GM11168 (cell line): ENCODE measurements at regions not wholly inside any gene's neighbourhood (a gene's known extent, or its start where the extent isn't known, plus 50 kb on each side); places are given as distances from the start of the nearest gene placed in this dataset.

Experiments used
- in situ Hi-C: fragments of 300-500 bp; cut with MboI; formaldehyde crosslinking; loops from one replicate; pipeline ENCODE4 v1.12.0; 2022; ENCODE audit warnings: low sequenced_read_pairs; ENCODE audit not compliant: unreplicated experiment

DNA sequence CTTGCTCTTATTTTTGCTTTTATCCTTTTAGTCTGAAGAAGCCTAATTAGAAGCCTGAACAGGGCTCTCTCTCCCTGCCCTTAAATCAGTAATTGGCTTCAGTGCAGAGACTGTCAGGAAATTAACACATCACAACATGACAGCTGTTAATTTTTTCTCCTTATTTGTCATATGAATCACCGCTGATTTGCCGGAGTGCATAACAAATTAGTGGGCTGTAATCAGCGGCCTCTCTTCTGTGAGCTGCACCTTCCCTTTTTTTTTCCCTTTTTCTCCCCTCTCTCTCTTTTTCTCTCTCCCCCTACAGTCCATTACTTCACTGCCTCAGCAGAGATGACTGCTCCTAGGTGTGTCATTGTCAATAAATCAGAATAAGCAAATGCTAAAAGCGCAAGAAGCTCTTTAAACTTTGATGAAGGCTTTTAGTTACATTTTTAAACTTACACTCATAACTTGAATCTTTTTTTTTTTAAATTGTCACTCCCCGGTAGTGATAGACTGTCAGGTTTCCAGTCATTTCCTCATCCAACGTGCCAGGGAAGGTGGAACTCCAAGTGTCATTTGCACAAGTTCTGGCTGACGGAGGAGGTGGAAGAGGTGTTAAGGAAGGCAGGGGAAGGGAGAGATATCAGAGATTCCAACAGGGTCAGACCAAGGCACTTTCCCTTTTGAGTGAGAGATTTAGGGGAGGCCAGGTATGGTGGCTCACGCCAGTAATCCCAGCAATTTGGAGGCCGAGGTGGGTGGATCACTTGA is 197.1 kb upstream of the TSHZ3 start:
- in situ Hi-C loops, result no loop called here

- in situ Hi-C loops, result no loop called here
Measured at GRCh38 chr19:31548941-31549340, 199.7 kb upstream of the TSHZ3 start.

DNA sequence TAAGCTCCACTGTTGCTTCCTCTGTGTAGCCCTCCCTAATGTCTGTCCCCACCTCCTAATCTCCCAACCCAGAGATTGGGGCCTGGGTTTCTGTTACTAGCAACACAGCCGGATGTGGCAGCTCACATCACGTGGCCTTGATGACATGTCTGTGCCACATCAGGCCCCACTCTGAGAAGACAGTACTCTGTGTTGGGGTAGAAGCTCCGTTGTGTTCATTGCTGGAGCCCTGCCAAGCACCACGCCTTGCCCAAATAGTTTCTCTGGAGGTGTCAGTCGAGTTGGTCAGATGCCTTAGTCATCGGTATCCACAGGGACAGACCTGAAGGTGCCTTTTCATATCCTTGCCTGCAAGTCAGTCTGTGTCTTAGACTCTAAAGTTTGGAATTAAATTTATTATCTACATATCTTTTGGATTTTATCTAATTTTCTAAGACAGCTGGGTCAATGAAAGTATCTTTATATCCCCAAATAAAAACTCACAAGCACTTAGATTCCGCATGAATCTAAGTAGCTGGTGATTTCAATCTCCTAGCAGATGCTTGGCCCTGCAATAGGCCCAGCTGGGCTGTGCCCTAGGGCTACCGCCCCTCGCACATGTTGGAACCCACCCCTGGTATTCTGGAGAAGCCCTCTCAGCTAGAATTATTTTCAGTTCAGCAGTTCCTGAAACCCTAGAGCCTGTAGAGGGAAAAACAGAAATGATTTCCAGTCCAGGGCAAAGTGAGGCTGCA is 204.0 kb upstream of the TSHZ3 start:
- in situ Hi-C loops, result no loop called here

DNA sequence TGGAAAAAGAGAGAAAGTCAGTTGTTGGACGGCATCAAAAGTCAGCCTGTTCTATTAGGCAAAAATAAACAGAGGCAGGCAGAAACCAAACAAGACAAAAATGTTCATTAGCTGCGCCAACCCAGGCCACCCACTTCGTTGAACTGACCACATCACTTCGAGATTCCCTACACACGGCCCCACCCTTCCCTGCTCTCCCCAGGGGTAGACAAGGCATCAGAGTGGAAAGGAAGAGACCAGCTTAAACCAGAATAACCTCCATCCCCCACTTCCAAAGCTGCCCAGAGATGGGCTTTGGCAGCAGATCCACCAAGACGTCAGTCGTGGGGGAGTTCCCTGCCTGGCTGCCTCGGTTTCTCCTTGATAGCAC is 204.6 kb upstream of the TSHZ3 start:
- in situ Hi-C loops, result no loop called here

- in situ Hi-C loops, result no loop called here
Measured at GRCh38 chr19:31554360-31554759, 205.1 kb upstream of the TSHZ3 start.

GRCh38 chr19:31555634-31556215 is 206.5 kb upstream of the TSHZ3 start:
- in situ Hi-C loops, result no loop called here

- in situ Hi-C loops, result no loop called here
Measured at GRCh38 chr19:31559494-31559893, 210.3 kb upstream of the TSHZ3 start.

GRCh38 chr19:31560086-31561060 is 211.1 kb upstream of the TSHZ3 start:
- in situ Hi-C loops, result no loop called here

- in situ Hi-C loops, result no loop called here
Measured at GRCh38 chr19:31562966-31563612, 213.9 kb upstream of the TSHZ3 start.

GRCh38 chr19:31567776-31568175 is 218.5 kb upstream of the TSHZ3 start:
- in situ Hi-C loops, result no loop called here

GRCh38 chr19:31568724-31569123 is 219.5 kb upstream of the TSHZ3 start:
- in situ Hi-C loops, result no loop called here

GRCh38 chr19:31570718-31571117 is 221.5 kb upstream of the TSHZ3 start:
- in situ Hi-C loops, result no loop called here

GRCh38 chr19:31572102-31572975 is 223.1 kb upstream of the TSHZ3 start:
- in situ Hi-C loops, result no loop called here

- in situ Hi-C loops, result no loop called here
Measured at GRCh38 chr19:31572976-31573298, 223.7 kb upstream of the TSHZ3 start.

DNA sequence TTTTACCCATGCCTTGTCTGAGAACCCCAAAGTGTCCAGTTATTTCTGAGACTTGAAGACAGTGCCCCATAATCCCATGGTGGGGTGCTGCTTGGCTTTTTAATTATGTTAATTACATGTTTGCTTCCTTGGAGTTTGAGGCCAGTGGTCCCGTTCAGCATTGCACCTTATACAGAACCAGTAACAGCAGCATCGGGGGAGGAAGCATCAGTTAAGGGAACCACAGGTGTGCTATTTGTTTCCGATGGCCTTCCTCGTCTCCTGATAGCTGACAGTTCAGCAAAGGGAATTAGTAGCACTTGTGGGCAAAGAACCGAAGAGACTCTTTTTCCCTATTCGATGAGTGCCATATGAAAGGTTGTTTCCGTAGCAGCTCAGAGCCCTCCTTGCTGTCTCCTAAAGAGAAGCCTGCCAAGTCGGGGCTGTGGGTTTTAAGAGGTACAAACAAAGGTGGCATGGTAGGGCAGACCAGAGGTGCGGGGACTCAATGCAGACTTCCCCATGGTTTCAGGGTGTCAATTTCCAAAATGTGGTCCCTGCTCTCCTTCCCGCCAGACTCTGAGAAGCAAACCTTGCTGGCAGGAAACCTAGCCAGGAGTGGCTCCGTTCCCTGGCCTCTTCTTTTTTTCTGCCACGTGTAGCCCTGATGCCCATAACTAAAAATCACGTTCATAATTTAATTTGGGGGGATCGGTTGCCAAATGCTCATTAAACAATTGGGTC is 225.2 kb upstream of the TSHZ3 start:
- in situ Hi-C loops, result no loop called here

DNA sequence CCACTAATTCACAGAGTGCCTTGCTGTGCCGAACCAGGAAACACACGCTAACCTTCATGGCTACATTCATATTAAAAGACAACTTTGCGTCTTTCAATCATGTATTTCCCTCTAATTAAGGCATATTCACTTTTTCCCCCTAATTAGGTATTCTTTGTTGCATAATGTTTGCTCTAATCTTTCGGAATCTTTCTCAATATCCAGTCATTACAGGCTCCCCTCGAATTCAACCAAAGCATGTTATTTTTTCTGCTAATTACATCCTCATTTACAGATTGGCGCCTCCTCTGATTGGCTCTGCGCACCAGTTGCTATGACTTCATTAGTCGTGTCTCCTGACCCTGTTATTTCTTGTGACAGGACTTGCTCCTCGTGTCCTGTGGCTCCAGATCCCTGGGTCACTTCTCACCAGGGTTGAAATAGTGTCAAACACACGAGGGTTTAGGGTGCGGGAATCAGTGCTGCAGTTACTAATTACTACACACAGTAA is 226.7 kb upstream of the TSHZ3 start:
- in situ Hi-C loops, result no loop called here

DNA sequence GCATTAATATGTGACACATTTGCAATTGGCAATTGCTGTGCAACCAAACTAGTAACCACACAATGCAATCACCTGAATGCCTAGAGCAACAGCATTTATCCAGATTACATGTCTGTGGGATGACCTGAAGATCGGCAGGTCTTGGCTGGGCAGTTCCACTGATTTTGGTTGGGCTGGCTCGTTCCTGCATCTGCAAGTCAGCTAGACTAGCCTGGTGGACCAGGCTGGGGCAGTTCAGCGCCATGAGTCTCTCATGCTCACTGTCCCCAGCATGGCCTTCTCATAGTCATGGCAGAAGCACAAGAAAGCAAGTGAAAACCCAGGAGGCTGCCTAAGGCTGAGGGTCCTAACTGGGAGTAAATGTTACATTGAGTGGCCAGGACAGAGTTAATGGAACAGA is 229.1 kb upstream of the TSHZ3 start:
- in situ Hi-C loops, result no loop called here

GRCh38 chr19:31583148-31583547 is 233.9 kb upstream of the TSHZ3 start:
- in situ Hi-C loops, result no loop called here
